Heart left ventricle (tissue), 16 donors: ENCODE measurements at regions not wholly inside any gene's neighbourhood (a gene's known extent, or its start where the extent isn't known, plus 50 kb on each side); places are given as distances from the start of the nearest gene placed in this dataset.
"Not testable (repeated sequence)": the region's sequence is repeated elsewhere in the genome, so short reads cannot be mapped to it uniquely, and the experiment has no call there.

Experiments used
- ATAC-seq, 4 donors: fragments of 200-7000 bp; cut with Tn5 transposase; one replicate each; pipeline ENCODE4 v1.9.1; 2020 to 2022; ENCODE audit warnings: moderate library complexity in 4 of 4, mild to moderate bottlenecking in 3 of 4, moderate number of reproducible peaks in 1 of 4
- DNase-seq, 5 donors: peaks; one replicate each; pipeline ENCODE4 v3.0.0-alpha.2; 2020
- H3K27ac ChIP-seq, 12 donors: fragments of 200-600 bp; sonication (generic) in 4 of 12; one replicate each; pipeline versions ENCODE4 v1.5.0 to v1.8.0; 2016 to 2022; ENCODE audit warnings: mild to moderate bottlenecking in 2 of 12
- H3K27me3 ChIP-seq, 9 donors: fragments of 200-600 bp; sonication (generic) in 2 of 9; one replicate each; pipeline versions ENCODE4 v1.5.1 to v1.8.0; 2016 to 2022; ENCODE audit warnings: mild to moderate bottlenecking in 3 of 9
- H3K36me3 ChIP-seq, 9 donors: fragments of 200-600 bp; sonication (generic) in 2 of 9; one replicate each; pipeline versions ENCODE4 v1.5.0 to v1.8.0; 2018 to 2022; ENCODE audit warnings: mild to moderate bottlenecking in 2 of 9
- H3K4me1 ChIP-seq, 12 donors: fragments of 200-600 bp; sonication (generic) in 4 of 12; one replicate each; pipeline versions ENCODE4 v1.5.0 to v1.8.0; 2016 to 2022; ENCODE audit warnings: mild to moderate bottlenecking in 3 of 12
- H3K4me3 ChIP-seq, 12 donors: fragments of 200-600 bp; sonication (generic) in 4 of 12; one replicate each; pipeline versions ENCODE4 v1.5.0 to v1.8.0; 2017 to 2022; ENCODE audit warnings: mild to moderate bottlenecking in 9 of 12, moderate library complexity in 4 of 12
- H3K9me3 ChIP-seq, 12 donors: fragments of 200-600 bp; sonication (generic) in 4 of 12; one replicate each; pipeline versions ENCODE4 v1.5.0 to v1.8.0; 2016 to 2022; ENCODE audit warnings: mild to moderate bottlenecking in 1 of 12
- POLR2A ChIP-seq, 2 donors: fragments of 450-650 bp; IDR thresholded peaks; one replicate each; pipeline ENCODE4 v1.6.1; 2017; ENCODE audit warnings: antibody characterized with exemption in 2 of 2, mild to moderate bottlenecking in 2 of 2, moderate library complexity in 2 of 2
- WGBS, 4 donors: extraction: QIAGEN DNeasy Blood & Tissue Kit in 2 of 4; methylation state at CpG; one replicate each; pipeline versions ENCODE4 v1.1.5 to v1.1.7; 2013 to 2018; 5-methylcytosine and 5-hydroxymethylcytosine counted together
- intact Hi-C, 10 donors: fragments of 100-400 bp; cut with DNase I; formaldehyde crosslinking; loops; one replicate each; pipeline versions ENCODE4 v1.11.1 to v1.14.2; 2022
- TF ChIP-seq, protein P1 (sequence below), 12 donors: fragments of 200-600 bp; sonication (generic) in 4 of 12; IDR thresholded peaks; one replicate each; pipeline versions ENCODE4 v1.5.0 to v1.8.0; 2018 to 2022; ENCODE audit warnings: antibody characterized with exemption in 12 of 12, mild to moderate bottlenecking in 5 of 12
- donor health status: ischemic (EF 13 %, LVEDD 7.1; RV severe dilation, severe dysfunction).
- donor health status: healthy with polysubstance abuse.
- donor health status: DM: no; HTN: yes; CAD: no.
- donor health status: DM: no; HTN: no; CAD: no.
- donor health status: ischemic (EF 25% LVEDD 6.9; RV normal size, moderate dysfunction).
- donor health status: ischemic (EF 25% LVEDD 5.7; RV mildly dilated, moderate dysfunction).
- donor health status: healthy.
- donor health status: DM: yes; HTN: yes; CAD: no.
- donor health status: ischemic (EF 35%, LVEDD 5.7; RV mildly dilated, moderate dysfunction).
- donor health status: nonischemic (EF 11% LVEDD 7.7; RV severe dilation, severe dysfunction).
- donor health status: DM: yes; HTN: yes; CAD: no.
- donor health status: PGD.
- donor health status: ischemic (EF 29% LVEDD 5.4; RV normal size, mild dysfunction).
- donor health status: nonischemic (EF 23%, LVEDD 6.1; RV moderate dilation, normal function).

DNA sequence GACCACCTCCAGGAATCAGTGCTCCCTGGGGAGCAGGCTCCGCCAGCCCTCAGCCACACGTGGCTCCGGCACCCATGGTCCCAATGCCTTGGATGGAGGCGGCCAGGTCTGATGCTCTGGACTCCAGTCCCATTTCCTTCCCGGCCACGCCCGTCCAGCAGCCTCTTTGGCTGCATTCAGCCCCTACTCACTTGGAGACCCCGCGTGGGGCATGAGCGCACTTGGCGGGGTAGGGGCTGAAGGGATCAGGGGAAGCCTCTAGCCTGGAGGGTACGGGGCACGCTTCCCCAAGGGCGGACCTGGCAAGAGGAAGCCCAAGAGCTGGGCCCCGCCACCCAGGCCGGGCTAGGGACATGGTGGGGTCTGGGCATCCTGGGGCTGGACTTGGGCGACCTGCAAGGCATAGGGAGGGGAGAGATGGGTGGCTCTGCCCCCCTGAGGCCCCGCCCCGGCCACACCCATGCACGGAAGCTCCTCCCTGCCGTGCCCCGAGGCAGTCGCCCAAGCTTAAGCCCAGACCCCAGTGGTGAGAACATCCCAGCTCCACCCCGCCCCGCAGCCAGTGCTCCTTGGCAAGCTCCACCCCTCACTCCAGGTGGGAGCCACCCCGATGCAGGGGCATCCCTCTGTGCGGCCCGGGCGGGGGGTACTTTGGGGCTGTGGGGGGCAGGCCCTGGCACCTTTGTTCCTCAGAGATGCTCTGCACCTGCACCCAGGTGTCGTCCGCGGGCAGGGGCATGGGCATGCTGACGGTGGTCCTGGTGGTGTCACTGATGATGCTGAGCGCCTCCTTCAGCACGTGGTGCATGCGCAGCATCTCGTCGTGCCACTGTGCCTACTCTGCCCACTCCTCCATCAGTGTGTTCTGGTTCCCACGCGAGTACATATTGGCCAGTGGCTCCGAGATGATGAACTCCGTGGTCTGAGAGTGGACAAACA, 163.5 kb downstream of the GOLGA6L4 start:
- ATAC-seq (peak in 1 of 4 donors; percentile 54), DNase-seq (peak in 3 of 5 donors; percentile 13 to 48 (median 21))
- Histone ChIP-seq H3K9me3 (no peaks in the 10 kb centered on the region), H3K4me3 (no peak overlapping the region), H3K4me1 (no peaks in the 10 kb centered on the region), H3K36me3 (peaks cover 0 to 3% (median 0%) of the 10 kb centered on the region in 9 donors), H3K27ac (no peak overlapping the region), H3K27me3 (no peaks in the 10 kb centered on the region)
- 87 to 90% (median 89%) methylated on average over 22 to 42 of the region's 42 CpGs for WGBS, 4 donors
- intact Hi-C loops = no loop called here
- TF ChIP-seq, protein P1, sequence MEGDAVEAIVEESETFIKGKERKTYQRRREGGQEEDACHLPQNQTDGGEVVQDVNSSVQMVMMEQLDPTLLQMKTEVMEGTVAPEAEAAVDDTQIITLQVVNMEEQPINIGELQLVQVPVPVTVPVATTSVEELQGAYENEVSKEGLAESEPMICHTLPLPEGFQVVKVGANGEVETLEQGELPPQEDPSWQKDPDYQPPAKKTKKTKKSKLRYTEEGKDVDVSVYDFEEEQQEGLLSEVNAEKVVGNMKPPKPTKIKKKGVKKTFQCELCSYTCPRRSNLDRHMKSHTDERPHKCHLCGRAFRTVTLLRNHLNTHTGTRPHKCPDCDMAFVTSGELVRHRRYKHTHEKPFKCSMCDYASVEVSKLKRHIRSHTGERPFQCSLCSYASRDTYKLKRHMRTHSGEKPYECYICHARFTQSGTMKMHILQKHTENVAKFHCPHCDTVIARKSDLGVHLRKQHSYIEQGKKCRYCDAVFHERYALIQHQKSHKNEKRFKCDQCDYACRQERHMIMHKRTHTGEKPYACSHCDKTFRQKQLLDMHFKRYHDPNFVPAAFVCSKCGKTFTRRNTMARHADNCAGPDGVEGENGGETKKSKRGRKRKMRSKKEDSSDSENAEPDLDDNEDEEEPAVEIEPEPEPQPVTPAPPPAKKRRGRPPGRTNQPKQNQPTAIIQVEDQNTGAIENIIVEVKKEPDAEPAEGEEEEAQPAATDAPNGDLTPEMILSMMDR (IDR thresholded peaks at IDR 0.05) = no peak
- no peak for TF ChIP-seq POLR2A (IDR thresholded peaks at IDR 0.05)

DNA sequence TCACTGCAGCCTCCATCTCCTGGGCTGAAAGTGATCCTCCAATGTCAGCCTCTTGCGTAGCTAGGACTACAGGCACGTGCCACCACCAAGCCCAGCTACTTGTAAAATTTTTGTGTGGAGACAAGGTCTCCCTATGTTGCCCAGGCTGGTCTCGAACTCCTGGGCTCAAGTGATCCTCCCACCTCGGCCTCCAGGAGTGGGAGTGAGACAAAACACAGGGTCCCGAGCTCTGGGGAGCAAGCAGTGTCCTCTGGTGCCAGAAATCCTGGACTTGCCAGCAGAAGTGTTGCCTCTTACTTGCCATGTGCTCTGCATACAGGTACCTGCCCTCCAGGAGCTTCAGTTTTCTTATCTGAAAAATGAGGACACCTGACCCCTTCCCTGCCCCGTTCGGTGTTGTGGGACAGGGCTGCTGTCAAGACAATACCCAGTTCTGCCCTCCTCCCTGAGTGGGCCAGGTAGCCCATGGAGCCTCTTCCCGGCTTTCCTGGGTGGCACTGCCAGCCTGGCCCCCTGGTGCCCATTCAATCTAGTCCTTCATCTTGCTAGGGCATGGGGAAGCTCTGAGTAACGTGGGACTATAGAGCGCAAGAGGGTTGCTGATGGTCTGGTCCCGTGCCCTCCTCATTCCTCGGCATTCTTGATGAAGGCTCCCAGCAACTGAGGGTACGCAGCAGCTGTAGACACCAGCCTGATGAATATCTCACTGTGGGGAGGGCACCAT, 164.6 kb downstream of the GOLGA6L4 start:
- H3K9me3 ChIP-seq = no peaks in the 10 kb centered on the region
- DNase-seq (peak in 3 of 5 donors; percentile 7 to 31 (median 11)), ATAC-seq (no peak)
- H3K4me3 ChIP-seq = no peak overlapping the region
- no peaks in the 10 kb centered on the region for H3K27me3 ChIP-seq
- WGBS, 4 donors = 71 to 79% (median 75%) methylated on average over 8 to 13 of the region's 13 CpGs
- TF ChIP-seq, protein P1 (IDR thresholded peaks at IDR 0.05) = no peak
- no peak for TF ChIP-seq POLR2A (IDR thresholded peaks at IDR 0.05)
- no peaks in the 10 kb centered on the region for H3K4me1 ChIP-seq
- intact Hi-C loops = no loop called here
- no peak overlapping the region for H3K27ac ChIP-seq
- H3K36me3 ChIP-seq = peaks cover 0 to 3% (median 0%) of the 10 kb centered on the region in 9 donors

DNA sequence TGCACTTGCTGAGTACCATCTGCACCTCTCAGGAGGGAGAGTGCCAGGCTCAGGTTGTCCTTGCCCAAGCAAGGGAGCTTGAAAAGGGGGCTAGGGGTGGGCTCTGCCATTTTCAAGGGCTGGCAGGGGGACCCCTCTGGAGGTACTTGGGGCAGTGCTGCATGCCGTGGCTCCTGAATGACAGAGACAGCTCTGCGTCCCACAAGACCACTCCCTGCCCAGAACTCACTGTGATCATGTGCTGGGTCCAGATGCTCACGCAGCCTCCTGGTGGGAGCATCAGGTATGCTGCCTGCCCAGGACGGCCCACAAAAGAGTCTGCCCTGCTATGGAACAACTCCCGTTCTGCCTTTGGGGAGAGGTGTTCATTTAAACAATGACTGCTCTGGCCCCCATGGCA, 165.2 kb downstream of the GOLGA6L4 start:
- ATAC-seq (no peak), DNase-seq (peak in 2 of 5 donors; percentile 5 to 10)
- no peak overlapping the region for H3K4me3 ChIP-seq
- peaks cover 0 to 3% (median 0%) of the 10 kb centered on the region in 9 donors for H3K36me3 ChIP-seq
- no peaks in the 10 kb centered on the region for H3K27me3 ChIP-seq
- WGBS, 4 donors = 53 to 85% (median 72%) methylated on average over 4 to 5 of the region's 5 CpGs
- no peak overlapping the region for H3K27ac ChIP-seq
- TF ChIP-seq, protein P1 (IDR thresholded peaks at IDR 0.05) = no peak
- TF ChIP-seq POLR2A (IDR thresholded peaks at IDR 0.05) = no peak
- H3K4me1 ChIP-seq = no peaks in the 10 kb centered on the region
- no peaks in the 10 kb centered on the region for H3K9me3 ChIP-seq
- intact Hi-C loops = no loop called here

DNA sequence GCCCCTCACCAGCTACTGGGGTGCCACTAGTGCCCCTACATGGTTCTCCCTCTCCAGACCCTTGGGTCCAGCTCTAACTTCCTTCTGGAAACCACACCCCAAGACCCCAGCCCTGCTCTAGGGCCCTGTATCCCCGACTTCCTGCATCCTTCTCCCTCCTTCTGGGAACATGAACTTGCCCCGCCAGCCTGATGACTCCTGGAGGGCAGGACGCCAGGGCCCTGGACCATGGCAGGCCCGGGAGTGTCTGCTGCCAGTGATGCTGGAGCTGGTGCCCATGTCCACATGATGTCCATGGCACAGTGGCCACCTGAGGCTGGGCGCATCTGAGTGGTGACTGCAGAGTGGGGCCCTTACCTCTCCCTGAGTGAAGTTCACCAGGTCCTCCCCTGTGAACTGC, 165.9 kb downstream of the GOLGA6L4 start:
- H3K4me3 ChIP-seq, H3K27ac ChIP-seq, H3K27me3 ChIP-seq, H3K36me3 ChIP-seq, intact Hi-C loops, ATAC-seq, H3K4me1 ChIP-seq, H3K9me3 ChIP-seq: not testable (repeated sequence)
- DNase-seq = peak in 2 of 5 donors; percentile 6 to 13
- 73 to 91% (median 85%) methylated on average over 2 to 5 of the region's 5 CpGs for WGBS, 4 donors

DNA sequence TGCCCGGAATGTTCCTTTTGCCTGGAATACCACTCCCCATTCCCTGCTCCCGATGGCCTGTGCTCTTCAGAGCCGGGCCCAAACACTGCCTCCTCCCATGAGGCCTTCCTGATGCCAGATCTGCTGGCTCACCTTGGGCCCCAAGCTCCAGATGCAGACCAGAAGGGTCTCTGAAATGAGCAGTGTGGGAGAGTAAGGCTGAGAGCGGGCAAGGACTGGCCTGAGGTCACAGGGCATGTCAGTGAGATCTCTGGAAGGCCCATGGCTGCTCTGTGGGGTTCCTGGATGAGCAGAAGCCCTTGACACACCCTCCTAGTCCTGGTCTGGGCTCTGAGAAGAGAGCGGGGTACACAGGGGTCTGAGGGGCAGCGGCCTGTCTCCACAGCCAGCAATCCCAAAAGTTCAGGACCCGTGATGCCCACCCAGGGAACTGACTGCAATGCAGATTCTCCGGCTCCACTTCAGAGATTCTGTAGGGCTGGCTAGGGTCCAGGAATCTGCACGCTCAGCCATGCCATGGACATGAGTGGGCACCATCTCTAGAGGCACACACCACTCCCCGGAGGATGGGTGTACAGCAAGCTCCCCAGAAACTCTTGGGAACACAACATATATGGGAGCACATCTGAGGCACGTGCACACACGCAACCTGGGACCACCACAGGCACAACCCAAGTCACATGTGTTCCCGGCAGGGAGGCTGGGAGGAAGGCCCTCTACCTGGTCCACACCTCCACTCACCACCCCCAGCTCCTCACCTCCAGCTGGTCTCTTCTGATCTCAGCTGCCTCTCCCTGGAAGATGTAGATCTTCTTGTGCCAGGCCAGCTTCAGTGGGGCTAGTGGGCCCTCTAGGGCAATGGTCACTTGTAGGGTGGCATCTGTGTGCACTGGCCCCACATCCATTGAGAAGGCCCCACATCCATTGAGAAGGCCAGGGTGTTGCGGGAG, 166.6 kb downstream of the GOLGA6L4 start:
- WGBS, 4 donors = 90 to 93% (median 91%) methylated on average over 11 to 14 of the region's 14 CpGs
- H3K27ac ChIP-seq, H3K27me3 ChIP-seq, H3K4me3 ChIP-seq, H3K9me3 ChIP-seq, H3K4me1 ChIP-seq, ATAC-seq, H3K36me3 ChIP-seq, intact Hi-C loops: not testable (repeated sequence)
- DNase-seq = peak in 2 of 5 donors; percentile 15 to 18
